ENCODE measurements at regions not wholly inside any gene's neighbourhood (a gene's known extent, or its start where the extent isn't known, plus 50 kb on each side); places are given as distances from the start of the nearest gene placed in this dataset.
A peak's percentile ranks its signal among the peaks of the same experiment; 100 is the strongest.
"Not testable (repeated sequence)": the region's sequence is repeated elsewhere in the genome, so short reads cannot be mapped to it uniquely, and the experiment has no call there.

GRCh38 chr14:100421756-100422470, 98.8 kb downstream of the SLC25A47 start:
- no peak for FAIRE-seq

GRCh38 chr14:100422556-100423316, 99.6 kb downstream of the SLC25A47 start:
- no peak for FAIRE-seq

GRCh38 chr14:100423317-100424010, 100.3 kb downstream of the SLC25A47 start:
- no peak for FAIRE-seq

GRCh38 chr14:100424504-100425428, 101.6 kb downstream of the SLC25A47 start:
- no peak for FAIRE-seq

GRCh38 chr14:100425429-100425827, 102.3 kb downstream of the SLC25A47 start:
- FAIRE-seq = no peak

GRCh38 chr14:100426314-100426713, 103.2 kb downstream of the SLC25A47 start:
- no peak for FAIRE-seq

- no peak for FAIRE-seq
Observed at GRCh38 chr14:100427166-100427565, 104.0 kb downstream of the SLC25A47 start.

- FAIRE-seq = no peak
Observed at GRCh38 chr14:100428727-100429126, 105.6 kb downstream of the SLC25A47 start.

- no peak for FAIRE-seq
Observed at GRCh38 chr14:100429537-100429936, 106.4 kb downstream of the SLC25A47 start.

GRCh38 chr14:100430571-100430970, 107.4 kb downstream of the SLC25A47 start:
- FAIRE-seq = no peak

- FAIRE-seq = not testable (repeated sequence)
Observed at GRCh38 chr14:100431461-100431860, 108.3 kb downstream of the SLC25A47 start.

- FAIRE-seq = peak; percentile 19
Observed at GRCh38 chr14:100432652-100433427, 109.7 kb downstream of the SLC25A47 start.

- no peak for FAIRE-seq
Observed at GRCh38 chr14:100433428-100433814, 110.3 kb downstream of the SLC25A47 start.

- no peak for FAIRE-seq
Observed at GRCh38 chr14:100434033-100434601, 111.0 kb downstream of the SLC25A47 start.

- peak; percentile 34 for FAIRE-seq
Observed at GRCh38 chr14:100434911-100435438, 111.8 kb downstream of the SLC25A47 start.

- no peak for FAIRE-seq
Observed at GRCh38 chr14:100435459-100435858, 112.3 kb downstream of the SLC25A47 start.

GRCh38 chr14:100436745-100437406, 113.7 kb downstream of the SLC25A47 start:
- FAIRE-seq = no peak

GRCh38 chr14:100438271-100438670, 115.1 kb downstream of the SLC25A47 start:
- peak; percentile 51 for FAIRE-seq

- peak; percentile 78 for FAIRE-seq
Observed at GRCh38 chr14:100438678-100439592, 115.8 kb downstream of the SLC25A47 start.

Data from G401.6 (cell line).